K562 (cell line): ENCODE measurements at regions not wholly inside any gene's neighbourhood (a gene's known extent, or its start where the extent isn't known, plus 50 kb on each side); places are given as distances from the start of the nearest gene placed in this dataset.

ENCODE experiments used
- CBFB ChIP-seq: sonication (generic); formaldehyde crosslinking; IDR thresholded peaks from 2 replicates; pipeline ENCODE4 v1.4.0; 2020; ENCODE audit warnings: mild to moderate bottlenecking, missing genetic modification reagents
- CBX2 ChIP-seq: fragments of 200-600 bp; sonication (generic); IDR thresholded peaks from one replicate; pipeline ENCODE4 v1.6.1; 2012; ENCODE audit warnings: mild to moderate bottlenecking, low read length, inconsistent platforms; ENCODE audit not compliant: insufficient read depth, poor library complexity, severe bottlenecking
- ELF1 ChIP-seq: fragments of 200-800 bp; sonication (Bioruptor generic); IDR thresholded peaks from 2 replicates; pipeline ENCODE4 v1.6.1; 2016; ENCODE audit warnings: missing genetic modification characterization, missing compliant biosample characterization
- FOXJ3 ChIP-seq: sonication (generic); formaldehyde crosslinking; IDR thresholded peaks from 2 replicates; pipeline ENCODE4 v1.4.0; 2020; ENCODE audit warnings: mild to moderate bottlenecking, missing genetic modification reagents
- FOXM1 ChIP-seq, 2 experiments: fragments of 450-650 bp in 1 of 2; sonication (generic) in 1 of 2; formaldehyde crosslinking in 1 of 2; IDR thresholded peaks; 2 replicates each; pipeline versions ENCODE4 v1.6.1 to v1.9.0; 2017 to 2022; ENCODE audit warnings: low read depth in 2 of 2, mild to moderate bottlenecking in 2 of 2, missing genetic modification reagents in 1 of 2, moderate library complexity in 1 of 2
- GTF2E2 ChIP-seq: fragments of 200-800 bp; sonication (Bioruptor generic); IDR thresholded peaks from 2 replicates; pipeline ENCODE4 v1.6.1; 2016; ENCODE audit warnings: missing genetic modification characterization, missing compliant biosample characterization
- MXI1 ChIP-seq: IDR thresholded peaks from 2 replicates; pipeline ENCODE4 v1.6.1; 2011; ENCODE audit warnings: low read depth, mild to moderate bottlenecking, improper control_type of control experiment, low read length
- MYNN ChIP-seq, 2 experiments: sonication (generic); formaldehyde crosslinking in 1 of 2; IDR thresholded peaks; 2 replicates each; pipeline versions ENCODE4 v1.5.0 to v1.6.1; 2016 to 2020; ENCODE audit warnings: antibody characterized with exemption in 1 of 2, missing genetic modification reagents in 1 of 2
- SP1 ChIP-seq: sonication (generic); formaldehyde crosslinking; IDR thresholded peaks from 2 replicates; pipeline ENCODE4 v1.8.1; 2022; ENCODE audit warnings: mild to moderate bottlenecking, missing genetic modification reagents
- YY1 ChIP-seq, 3 experiments: IDR thresholded peaks; 2 replicates each; pipeline ENCODE4 v1.6.1; 2011; ENCODE audit warnings: low read length in 2 of 3, mild to moderate bottlenecking in 2 of 3, moderate library complexity in 2 of 3, borderline replicate concordance in 1 of 3, control low read depth in 1 of 3, low read depth in 1 of 3; ENCODE audit not compliant: insufficient read depth in 3 of 3, insufficient replicate concordance in 2 of 3, control insufficient read depth in 1 of 3, insufficient read length in 1 of 3; ENCODE audit errors: extremely low read depth in 1 of 3
- ZNF431 ChIP-seq: sonication (generic); formaldehyde crosslinking; IDR thresholded peaks from 2 replicates; pipeline ENCODE4 v1.8.0; 2022; ENCODE audit warnings: mild to moderate bottlenecking, missing genetic modification reagents
- TF ChIP-seq, protein P1 (sequence below): fragments of 200-800 bp; sonication (Bioruptor generic); IDR thresholded peaks from 2 replicates; pipeline ENCODE4 v1.6.1; 2017; ENCODE audit warnings: missing genetic modification characterization, missing compliant biosample characterization
- TF ChIP-seq, protein P2 (sequence below): fragments of 450-650 bp; IDR thresholded peaks from 2 replicates; pipeline ENCODE4 v1.6.1; 2018; ENCODE audit not compliant: partially characterized antibody
- TF ChIP-seq, protein P3 (sequence below): sonication (generic); formaldehyde crosslinking; IDR thresholded peaks from 2 replicates; pipeline ENCODE4 v1.9.0; 2022; ENCODE audit warnings: mild to moderate bottlenecking, missing genetic modification reagents

DNA sequence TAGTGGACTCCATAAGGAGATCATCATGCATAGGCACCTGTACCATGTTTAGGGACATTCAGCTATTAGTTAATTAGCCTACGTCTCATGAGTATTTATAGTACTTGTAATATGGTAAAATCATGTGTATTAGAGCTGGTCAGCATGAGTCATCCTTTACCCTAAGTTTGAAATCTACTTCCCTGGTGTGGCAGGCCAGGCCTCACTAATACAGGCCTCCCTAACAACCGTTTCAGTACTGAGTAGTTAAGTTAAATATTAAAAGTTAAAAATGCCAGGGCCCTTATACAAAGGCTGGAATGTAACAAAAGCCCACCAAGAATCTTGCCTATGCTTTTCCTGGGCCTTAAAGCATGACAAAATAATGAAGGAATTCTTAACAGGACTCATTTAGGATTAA lies 356.3 kb upstream of the DPYD start:
- no peak for TF ChIP-seq CBFB (CRISPR knock-in tag)
- TF ChIP-seq, protein P1, sequence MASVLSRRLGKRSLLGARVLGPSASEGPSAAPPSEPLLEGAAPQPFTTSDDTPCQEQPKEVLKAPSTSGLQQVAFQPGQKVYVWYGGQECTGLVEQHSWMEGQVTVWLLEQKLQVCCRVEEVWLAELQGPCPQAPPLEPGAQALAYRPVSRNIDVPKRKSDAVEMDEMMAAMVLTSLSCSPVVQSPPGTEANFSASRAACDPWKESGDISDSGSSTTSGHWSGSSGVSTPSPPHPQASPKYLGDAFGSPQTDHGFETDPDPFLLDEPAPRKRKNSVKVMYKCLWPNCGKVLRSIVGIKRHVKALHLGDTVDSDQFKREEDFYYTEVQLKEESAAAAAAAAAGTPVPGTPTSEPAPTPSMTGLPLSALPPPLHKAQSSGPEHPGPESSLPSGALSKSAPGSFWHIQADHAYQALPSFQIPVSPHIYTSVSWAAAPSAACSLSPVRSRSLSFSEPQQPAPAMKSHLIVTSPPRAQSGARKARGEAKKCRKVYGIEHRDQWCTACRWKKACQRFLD (CRISPR knock-in tag): no peak
- TF ChIP-seq CBX2: no peak
- TF ChIP-seq ZNF431: no peak
- TF ChIP-seq, protein P2, sequence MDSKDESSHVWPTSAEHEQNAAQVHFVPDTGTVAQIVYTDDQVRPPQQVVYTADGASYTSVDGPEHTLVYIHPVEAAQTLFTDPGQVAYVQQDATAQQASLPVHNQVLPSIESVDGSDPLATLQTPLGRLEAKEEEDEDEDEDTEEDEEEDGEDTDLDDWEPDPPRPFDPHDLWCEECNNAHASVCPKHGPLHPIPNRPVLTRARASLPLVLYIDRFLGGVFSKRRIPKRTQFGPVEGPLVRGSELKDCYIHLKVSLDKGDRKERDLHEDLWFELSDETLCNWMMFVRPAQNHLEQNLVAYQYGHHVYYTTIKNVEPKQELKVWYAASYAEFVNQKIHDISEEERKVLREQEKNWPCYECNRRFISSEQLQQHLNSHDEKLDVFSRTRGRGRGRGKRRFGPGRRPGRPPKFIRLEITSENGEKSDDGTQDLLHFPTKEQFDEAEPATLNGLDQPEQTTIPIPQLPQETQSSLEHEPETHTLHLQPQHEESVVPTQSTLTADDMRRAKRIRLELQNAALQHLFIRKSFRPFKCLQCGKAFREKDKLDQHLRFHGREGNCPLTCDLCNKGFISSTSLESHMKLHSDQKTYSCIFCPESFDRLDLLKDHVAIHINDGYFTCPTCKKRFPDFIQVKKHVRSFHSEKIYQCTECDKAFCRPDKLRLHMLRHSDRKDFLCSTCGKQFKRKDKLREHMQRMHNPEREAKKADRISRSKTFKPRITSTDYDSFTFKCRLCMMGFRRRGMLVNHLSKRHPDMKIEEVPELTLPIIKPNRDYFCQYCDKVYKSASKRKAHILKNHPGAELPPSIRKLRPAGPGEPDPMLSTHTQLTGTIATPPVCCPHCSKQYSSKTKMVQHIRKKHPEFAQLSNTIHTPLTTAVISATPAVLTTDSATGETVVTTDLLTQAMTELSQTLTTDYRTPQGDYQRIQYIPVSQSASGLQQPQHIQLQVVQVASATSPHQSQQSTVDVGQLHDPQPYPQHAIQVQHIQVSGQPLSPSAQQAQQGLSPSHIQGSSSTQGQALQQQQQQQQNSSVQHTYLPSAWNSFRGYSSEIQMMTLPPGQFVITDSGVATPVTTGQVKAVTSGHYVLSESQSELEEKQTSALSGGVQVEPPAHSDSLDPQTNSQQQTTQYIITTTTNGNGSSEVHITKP: no peak
- TF ChIP-seq MXI1: no peak
- no peak for TF ChIP-seq MYNN (IDR thresholded peaks at IDR 0.05)
- no peak for TF ChIP-seq MYNN (CRISPR knock-in tag; IDR thresholded peaks at IDR 0.05)
- TF ChIP-seq ELF1 (tag): no peak
- TF ChIP-seq SP1 (CRISPR knock-in tag): no peak
- no peak for TF ChIP-seq YY1 (IDR thresholded peaks at IDR 0.05; ENCODE audit: borderline replicate concordance in 1 of 3, control insufficient read depth in 1 of 3, extremely low read depth in 1 of 3, insufficient read depth in 3 of 3, insufficient read length in 1 of 3, insufficient replicate concordance in 2 of 3, low read depth in 1 of 3, low read length in 2 of 3)
- TF ChIP-seq, protein P3, sequence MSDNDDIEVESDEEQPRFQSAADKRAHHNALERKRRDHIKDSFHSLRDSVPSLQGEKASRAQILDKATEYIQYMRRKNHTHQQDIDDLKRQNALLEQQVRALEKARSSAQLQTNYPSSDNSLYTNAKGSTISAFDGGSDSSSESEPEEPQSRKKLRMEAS: no peak
- TF ChIP-seq FOXJ3 (CRISPR knock-in tag): no peak
- TF ChIP-seq FOXM1 (IDR thresholded peaks at IDR 0.05; ENCODE audit: low read depth): no peak
- no peak for TF ChIP-seq FOXM1 (CRISPR knock-in tag; IDR thresholded peaks at IDR 0.05; ENCODE audit: low read depth)
- no peak for TF ChIP-seq GTF2E2
